GM23338 (cell line): ENCODE measurements at regions not wholly inside any gene's neighbourhood (a gene's known extent, or its start where the extent isn't known, plus 50 kb on each side); places are given as distances from the start of the nearest gene placed in this dataset.

Experiments used
- CREB1 ChIP-seq: fragments of 250-450 bp; sonication (Bioruptor Pico); IDR thresholded peaks from 2 replicates; pipeline ENCODE4 v1.5.0; 2020; ENCODE audit warnings: low read depth, mild to moderate bottlenecking, moderate library complexity
- EZH2 ChIP-seq: fragments of 200-600 bp; sonication (generic); IDR thresholded peaks from one replicate; pipeline ENCODE4 v1.8.0; 2017; ENCODE audit warnings: antibody characterized with exemption, mild to moderate bottlenecking, low read depth; ENCODE audit not compliant: unreplicated experiment
- EZH2phosphoT487 ChIP-seq: fragments of 200-600 bp; sonication (generic); IDR thresholded peaks from one replicate; pipeline ENCODE4 v1.8.1; 2018; ENCODE audit warnings: antibody characterized with exemption; ENCODE audit not compliant: unreplicated experiment
- JUNB ChIP-seq: IDR thresholded peaks from one replicate; pipeline ENCODE4 v1.6.1; 2016; ENCODE audit warnings: antibody characterized with exemption; ENCODE audit not compliant: unreplicated experiment
- NANOG ChIP-seq: IDR thresholded peaks from 2 replicates; pipeline ENCODE4 v1.6.1; 2016; ENCODE audit warnings: antibody characterized with exemption, borderline replicate concordance
- POLR2AphosphoS5 ChIP-seq: IDR thresholded peaks from 2 replicates; pipeline ENCODE4 v1.6.1; 2016; ENCODE audit warnings: antibody characterized with exemption, low read depth
- REST ChIP-seq: IDR thresholded peaks from one replicate; pipeline ENCODE4 v1.6.1; 2018; ENCODE audit warnings: antibody characterized with exemption; ENCODE audit not compliant: unreplicated experiment
- STAT1 ChIP-seq: IDR thresholded peaks from one replicate; pipeline ENCODE4 v1.6.1; 2016; ENCODE audit warnings: antibody characterized with exemption; ENCODE audit not compliant: unreplicated experiment
- ZNF114 ChIP-seq: fragments of 250-450 bp; sonication (Bioruptor Pico); IDR thresholded peaks from 2 replicates; pipeline ENCODE4 v1.5.0; 2020; ENCODE audit warnings: mild to moderate bottlenecking, moderate library complexity
- ZNF331 ChIP-seq: fragments of 250-450 bp; sonication (Bioruptor Pico); IDR thresholded peaks from 2 replicates; pipeline ENCODE4 v1.5.0; 2020; ENCODE audit warnings: low read depth, mild to moderate bottlenecking, moderate library complexity
- TF ChIP-seq, protein P1 (sequence below), 2 experiments: fragments of 200-600 bp in 1 of 2; sonication (generic) in 1 of 2; conservative IDR thresholded peaks; 2 replicates each; pipeline versions ENCODE4 v1.5.1 to v1.6.1; 2016 to 2017; ENCODE audit warnings: antibody characterized with exemption in 2 of 2, low read depth in 2 of 2, mild to moderate bottlenecking in 2 of 2, moderate library complexity in 1 of 2
- TF ChIP-seq, protein P2 (sequence below): IDR thresholded peaks from 2 replicates; pipeline ENCODE4 v1.6.1; 2016; ENCODE audit warnings: antibody characterized with exemption

- TF ChIP-seq POLR2AphosphoS5 = no peak
- TF ChIP-seq, protein P1, sequence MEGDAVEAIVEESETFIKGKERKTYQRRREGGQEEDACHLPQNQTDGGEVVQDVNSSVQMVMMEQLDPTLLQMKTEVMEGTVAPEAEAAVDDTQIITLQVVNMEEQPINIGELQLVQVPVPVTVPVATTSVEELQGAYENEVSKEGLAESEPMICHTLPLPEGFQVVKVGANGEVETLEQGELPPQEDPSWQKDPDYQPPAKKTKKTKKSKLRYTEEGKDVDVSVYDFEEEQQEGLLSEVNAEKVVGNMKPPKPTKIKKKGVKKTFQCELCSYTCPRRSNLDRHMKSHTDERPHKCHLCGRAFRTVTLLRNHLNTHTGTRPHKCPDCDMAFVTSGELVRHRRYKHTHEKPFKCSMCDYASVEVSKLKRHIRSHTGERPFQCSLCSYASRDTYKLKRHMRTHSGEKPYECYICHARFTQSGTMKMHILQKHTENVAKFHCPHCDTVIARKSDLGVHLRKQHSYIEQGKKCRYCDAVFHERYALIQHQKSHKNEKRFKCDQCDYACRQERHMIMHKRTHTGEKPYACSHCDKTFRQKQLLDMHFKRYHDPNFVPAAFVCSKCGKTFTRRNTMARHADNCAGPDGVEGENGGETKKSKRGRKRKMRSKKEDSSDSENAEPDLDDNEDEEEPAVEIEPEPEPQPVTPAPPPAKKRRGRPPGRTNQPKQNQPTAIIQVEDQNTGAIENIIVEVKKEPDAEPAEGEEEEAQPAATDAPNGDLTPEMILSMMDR (conservative IDR thresholded peaks at IDR 0.05; ENCODE audit: low read depth in 2 of 2) = no peak
- TF ChIP-seq ZNF331 (CRISPR knock-in tag) = no peak
- TF ChIP-seq EZH2 = no peak
- no peak for TF ChIP-seq CREB1 (CRISPR knock-in tag)
- TF ChIP-seq EZH2phosphoT487 = no peak
- TF ChIP-seq REST = no peak
- TF ChIP-seq JUNB = no peak
- TF ChIP-seq NANOG = no peak
- TF ChIP-seq ZNF114 (CRISPR knock-in tag) = no peak
- TF ChIP-seq, protein P2, sequence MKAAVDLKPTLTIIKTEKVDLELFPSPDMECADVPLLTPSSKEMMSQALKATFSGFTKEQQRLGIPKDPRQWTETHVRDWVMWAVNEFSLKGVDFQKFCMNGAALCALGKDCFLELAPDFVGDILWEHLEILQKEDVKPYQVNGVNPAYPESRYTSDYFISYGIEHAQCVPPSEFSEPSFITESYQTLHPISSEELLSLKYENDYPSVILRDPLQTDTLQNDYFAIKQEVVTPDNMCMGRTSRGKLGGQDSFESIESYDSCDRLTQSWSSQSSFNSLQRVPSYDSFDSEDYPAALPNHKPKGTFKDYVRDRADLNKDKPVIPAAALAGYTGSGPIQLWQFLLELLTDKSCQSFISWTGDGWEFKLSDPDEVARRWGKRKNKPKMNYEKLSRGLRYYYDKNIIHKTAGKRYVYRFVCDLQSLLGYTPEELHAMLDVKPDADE = no peak
- TF ChIP-seq STAT1 = no peak
Observed at GRCh38 chr7:108735814-108736213, 166.1 kb downstream of the DNAJB9 start.
